ENCODE measurements at regions not wholly inside any gene's neighbourhood (a gene's known extent, or its start where the extent isn't known, plus 50 kb on each side); places are given as distances from the start of the nearest gene placed in this dataset.
"Not testable (repeated sequence)": the region's sequence is repeated elsewhere in the genome, so short reads cannot be mapped to it uniquely, and the experiment has no call there.

- no peak for DNase-seq (ENCODE audit: low read depth in 2 of 3, low spot score in 2 of 3)
Observed at GRCh38 chr6:56807326-56807988, 147.4 kb upstream of the BEND6 start.

- DNase-seq (ENCODE audit: low read depth in 2 of 3, low spot score in 2 of 3): no peak
Observed at GRCh38 chr6:56806368-56806767, 148.5 kb upstream of the BEND6 start.

GRCh38 chr6:56804996-56805395 is 149.9 kb upstream of the BEND6 start:
- no peak for DNase-seq (ENCODE audit: low read depth in 2 of 3, low spot score in 2 of 3)

- DNase-seq (ENCODE audit: low read depth in 2 of 3, low spot score in 2 of 3): no peak
Observed at GRCh38 chr6:56803594-56803993, 151.3 kb upstream of the BEND6 start.

GRCh38 chr6:56802584-56802983 is 152.3 kb upstream of the BEND6 start:
- no peak for DNase-seq (ENCODE audit: low read depth in 2 of 3, low spot score in 2 of 3)

- no peak for DNase-seq (ENCODE audit: low read depth in 2 of 3, low spot score in 2 of 3)
Observed at GRCh38 chr6:56799989-56800388, 154.9 kb upstream of the BEND6 start.

- no peak for DNase-seq (ENCODE audit: low read depth in 2 of 3, low spot score in 2 of 3)
Observed at GRCh38 chr6:56798163-56798562, 155.5 kb upstream of the DST start.

- DNase-seq (ENCODE audit: low read depth in 2 of 3, low spot score in 2 of 3): no peak
Observed at GRCh38 chr6:56796196-56796532, 153.5 kb upstream of the DST start.

- DNase-seq (ENCODE audit: low read depth in 2 of 3, low spot score in 2 of 3): no peak
Observed at GRCh38 chr6:56795466-56796195, 152.9 kb upstream of the DST start.

- DNase-seq (ENCODE audit: low read depth in 2 of 3, low spot score in 2 of 3): no peak
Observed at GRCh38 chr6:56794421-56794820, 151.7 kb upstream of the DST start.

GRCh38 chr6:56793938-56794337 is 151.2 kb upstream of the DST start:
- DNase-seq (ENCODE audit: low read depth in 2 of 3, low spot score in 2 of 3): no peak

- no peak for DNase-seq (ENCODE audit: low read depth in 2 of 3, low spot score in 2 of 3)
Observed at GRCh38 chr6:56790414-56790813, 147.7 kb upstream of the DST start.

- no peak for DNase-seq (ENCODE audit: low read depth in 2 of 3, low spot score in 2 of 3)
Observed at GRCh38 chr6:56789879-56790278, 147.2 kb upstream of the DST start.

GRCh38 chr6:56789342-56789741 is 146.7 kb upstream of the DST start:
- DNase-seq (ENCODE audit: low read depth in 2 of 3, low spot score in 2 of 3): no peak

GRCh38 chr6:56787209-56787608 is 144.5 kb upstream of the DST start:
- DNase-seq (ENCODE audit: low read depth in 2 of 3, low spot score in 2 of 3): no peak

GRCh38 chr6:56786256-56786655 is 143.6 kb upstream of the DST start:
- no peak for DNase-seq (ENCODE audit: low read depth in 2 of 3, low spot score in 2 of 3)

GRCh38 chr6:56785536-56785935 is 142.8 kb upstream of the DST start:
- not testable (repeated sequence) for DNase-seq (ENCODE audit: low read depth in 2 of 3, low spot score in 2 of 3)

GRCh38 chr6:56780109-56780508 is 137.4 kb upstream of the DST start:
- DNase-seq (ENCODE audit: low read depth in 2 of 3, low spot score in 2 of 3): not testable (repeated sequence)

- DNase-seq (ENCODE audit: low read depth in 2 of 3, low spot score in 2 of 3): not testable (repeated sequence)
Observed at GRCh38 chr6:56778503-56778902, 135.8 kb upstream of the DST start.

- DNase-seq (ENCODE audit: low read depth in 2 of 3, low spot score in 2 of 3): no peak
Observed at GRCh38 chr6:56775498-56776166, 132.9 kb upstream of the DST start.

GRCh38 chr6:56772737-56773184 is 130.1 kb upstream of the DST start:
- DNase-seq (ENCODE audit: low read depth in 2 of 3, low spot score in 2 of 3): no peak

GRCh38 chr6:56771929-56772607 is 129.4 kb upstream of the DST start:
- no peak for DNase-seq (ENCODE audit: low read depth in 2 of 3, low spot score in 2 of 3)
